Endodermal cell (in vitro differentiated cells): ENCODE measurements at regions not wholly inside any gene's neighbourhood (a gene's known extent, or its start where the extent isn't known, plus 50 kb on each side); places are given as distances from the start of the nearest gene placed in this dataset.

Source experiments
- DNase-seq: peaks from one replicate; pipeline ENCODE4 v3.0.0-alpha.2; 2017
- H3K27ac ChIP-seq: 2 replicates; pipeline ENCODE4 v1.5.1; 2013; ENCODE audit warnings: mild to moderate bottlenecking, low read depth, low read length, moderate library complexity
- H3K27me3 ChIP-seq: 2 replicates; pipeline ENCODE4 v1.6.1; 2013; ENCODE audit warnings: mild to moderate bottlenecking, low read length, moderate library complexity; ENCODE audit not compliant: insufficient read depth, control insufficient read depth, poor library complexity, severe bottlenecking
- H3K36me3 ChIP-seq: 2 replicates; pipeline ENCODE4 v1.7.0; 2013; ENCODE audit warnings: mild to moderate bottlenecking, low read length, moderate library complexity; ENCODE audit not compliant: control insufficient read depth, insufficient read depth
- H3K4me1 ChIP-seq: one replicate; pipeline ENCODE4 v1.7.0; 2013; ENCODE audit warnings: low read length; ENCODE audit not compliant: control insufficient read depth, insufficient read depth
- H3K4me3 ChIP-seq: 2 replicates; pipeline ENCODE4 v1.5.1; 2013; ENCODE audit warnings: mild to moderate bottlenecking, low read length, moderate library complexity
- H3K9ac ChIP-seq: 2 replicates; pipeline ENCODE4 v1.6.1; 2013; ENCODE audit warnings: mild to moderate bottlenecking, low read length, moderate library complexity; ENCODE audit not compliant: poor library complexity, severe bottlenecking; ENCODE audit errors: extremely low read depth
- H3K9me3 ChIP-seq: 2 replicates; pipeline ENCODE4 v1.6.1; 2013; ENCODE audit warnings: mild to moderate bottlenecking, low read length, moderate library complexity; ENCODE audit not compliant: control insufficient read depth
- H3K27ac Mint-ChIP-seq: 2 replicates; pipeline ENCODE4 v1.8.0; 2020; ENCODE audit warnings: mixed read lengths
- H3K27me3 Mint-ChIP-seq: 2 replicates; pipeline ENCODE4 v1.8.0; 2021; ENCODE audit warnings: mild to moderate bottlenecking, mixed read lengths; ENCODE audit not compliant: insufficient read depth
- H3K36me3 Mint-ChIP-seq: 2 replicates; pipeline ENCODE4 v1.8.0; 2020; ENCODE audit warnings: low read depth, mixed read lengths
- H3K4me1 Mint-ChIP-seq: 2 replicates; pipeline ENCODE4 v1.8.0; 2020; ENCODE audit warnings: mixed read lengths
- H3K4me3 Mint-ChIP-seq: 2 replicates; pipeline ENCODE4 v1.8.0; 2020; ENCODE audit warnings: mild to moderate bottlenecking, moderate library complexity, mixed read lengths
- H3K9me3 Mint-ChIP-seq: 2 replicates; pipeline ENCODE4 v1.8.0; 2020; ENCODE audit warnings: mild to moderate bottlenecking, mixed read lengths
- CTCF ChIP-seq: fragments of 200-600 bp; sonication (generic); conservative IDR thresholded peaks from 2 replicates; pipeline ENCODE4 v1.5.0; 2021; ENCODE audit warnings: antibody characterized with exemption, mild to moderate bottlenecking
- whole genome bisulfite sequencing, 2 experiments: methylation state at CpG; one replicate each; pipeline versions ENCODE4 v1.1.5 to v1.1.7; 2013; ENCODE audit warnings: missing lambda C conversion rate in 2 of 2, mixed read lengths in 1 of 2; ENCODE audit not compliant: insufficient coverage in 1 of 2, insufficient read length in 1 of 2; 5-methylcytosine and 5-hydroxymethylcytosine counted together

GRCh38 chr5:3355126-3355525 is 240.5 kb upstream of the IRX1 start:
- peaks cover 10% of the 10 kb centered on the region for H3K4me1 Mint-ChIP-seq
- Histone ChIP-seq H3K4me1 (no peaks in the 10 kb centered on the region), H3K27ac (no peak overlapping the region), H3K4me3 (no peak overlapping the region), H3K27me3 (no peaks in the 10 kb centered on the region), H3K36me3 (no peaks in the 10 kb centered on the region), H3K9ac (no peak overlapping the region), H3K9me3 (no peaks in the 10 kb centered on the region)
- peaks cover 14% of the 10 kb centered on the region for H3K27me3 Mint-ChIP-seq
- DNase-seq: no peak
- no peak overlapping the region for H3K27ac Mint-ChIP-seq
- H3K4me3 Mint-ChIP-seq: no peak overlapping the region
- H3K36me3 Mint-ChIP-seq: no peaks in the 10 kb centered on the region
- TF ChIP-seq CTCF: no peak
- no peaks in the 10 kb centered on the region for H3K9me3 Mint-ChIP-seq

- Mint-ChIP-seq H3K4me3 (no peak overlapping the region), H3K36me3 (no peaks in the 10 kb centered on the region), H3K4me1 (peaks cover 10% of the 10 kb centered on the region), H3K9me3 (no peaks in the 10 kb centered on the region), H3K27ac (no peak overlapping the region), H3K27me3 (peaks cover 14% of the 10 kb centered on the region)
- no peak for TF ChIP-seq CTCF
- Histone ChIP-seq H3K27ac (no peak overlapping the region), H3K36me3 (no peaks in the 10 kb centered on the region), H3K9ac (no peak overlapping the region), H3K4me1 (no peaks in the 10 kb centered on the region), H3K4me3 (no peak overlapping the region), H3K9me3 (no peaks in the 10 kb centered on the region), H3K27me3 (no peaks in the 10 kb centered on the region)
- peak; percentile 22 for DNase-seq
- 84 to 86% methylated on average over 5 to 7 of the region's 7 CpGs for WGBS, 2 experiments
Observed at GRCh38 chr5:3354606-3355005, 241.0 kb upstream of the IRX1 start.

GRCh38 chr5:3353561-3353960 is 242.1 kb upstream of the IRX1 start:
- no peaks in the 10 kb centered on the region for H3K4me1 ChIP-seq
- H3K27me3 ChIP-seq: no peaks in the 10 kb centered on the region
- no peak for TF ChIP-seq CTCF
- no peaks in the 10 kb centered on the region for H3K36me3 ChIP-seq
- no peak overlapping the region for H3K4me3 ChIP-seq
- H3K27me3 Mint-ChIP-seq: peaks cover 14% of the 10 kb centered on the region
- DNase-seq: peak; percentile 22
- H3K27ac ChIP-seq: no peak overlapping the region
- peaks cover 11% of the 10 kb centered on the region for H3K4me1 Mint-ChIP-seq
- 79 to 82% methylated on average over 4 to 7 of the region's 7 CpGs for WGBS, 2 experiments
- H3K36me3 Mint-ChIP-seq: no peaks in the 10 kb centered on the region
- no peaks in the 10 kb centered on the region for H3K9me3 ChIP-seq
- H3K4me3 Mint-ChIP-seq: no peak overlapping the region
- no peak overlapping the region for H3K27ac Mint-ChIP-seq
- H3K9ac ChIP-seq: no peak overlapping the region
- H3K9me3 Mint-ChIP-seq: no peaks in the 10 kb centered on the region
